Lower leg skin (tissue), 4 donors: ENCODE measurements at regions not wholly inside any gene's neighbourhood (a gene's known extent, or its start where the extent isn't known, plus 50 kb on each side); places are given as distances from the start of the nearest gene placed in this dataset.

Experiments
- DNase-seq, 2 donors: peaks; one replicate each; pipeline ENCODE4 v3.0.0-alpha.2; 2019; ENCODE audit warnings: low spot score in 2 of 2
- H3K4me3 ChIP-seq: fragments of 200-600 bp; sonication (generic); 2 replicates; pipeline ENCODE4 v1.5.1; 2017; ENCODE audit warnings: mild to moderate bottlenecking, low read depth; ENCODE audit not compliant: poor library complexity, severe bottlenecking
- POLR2A ChIP-seq, 2 donors: fragments of 450-650 bp; IDR thresholded peaks; one replicate each; pipeline ENCODE4 v1.6.1; 2016 to 2017; ENCODE audit warnings: antibody characterized with exemption in 2 of 2, mild to moderate bottlenecking in 1 of 2, moderate library complexity in 1 of 2
- WGBS, 2 donors: methylation state at CpG; one replicate each; pipeline ENCODE4 v1.1.5; 2018; 5-methylcytosine and 5-hydroxymethylcytosine counted together
- intact Hi-C: fragments of 100-400 bp; cut with DNase I; formaldehyde crosslinking; loops from one replicate; pipeline ENCODE4 v1.15.0; 2023; ENCODE audit warnings: low total_unique reads
- TF ChIP-seq, protein P1 (sequence below), 3 donors: fragments of 450-650 bp; IDR thresholded peaks; one replicate each; pipeline ENCODE4 v1.5.1; 2016; ENCODE audit warnings: antibody characterized with exemption in 3 of 3, mild to moderate bottlenecking in 3 of 3, moderate library complexity in 2 of 3

GRCh38 chr5:133741818-133742355 is 129.5 kb upstream of the FSTL4 start:
- DNase-seq, result peak in 1 of 2 donors; percentile 42
- no peak overlapping the region for H3K4me3 ChIP-seq
- TF ChIP-seq POLR2A (IDR thresholded peaks at IDR 0.05), result no peak
- TF ChIP-seq, protein P1, sequence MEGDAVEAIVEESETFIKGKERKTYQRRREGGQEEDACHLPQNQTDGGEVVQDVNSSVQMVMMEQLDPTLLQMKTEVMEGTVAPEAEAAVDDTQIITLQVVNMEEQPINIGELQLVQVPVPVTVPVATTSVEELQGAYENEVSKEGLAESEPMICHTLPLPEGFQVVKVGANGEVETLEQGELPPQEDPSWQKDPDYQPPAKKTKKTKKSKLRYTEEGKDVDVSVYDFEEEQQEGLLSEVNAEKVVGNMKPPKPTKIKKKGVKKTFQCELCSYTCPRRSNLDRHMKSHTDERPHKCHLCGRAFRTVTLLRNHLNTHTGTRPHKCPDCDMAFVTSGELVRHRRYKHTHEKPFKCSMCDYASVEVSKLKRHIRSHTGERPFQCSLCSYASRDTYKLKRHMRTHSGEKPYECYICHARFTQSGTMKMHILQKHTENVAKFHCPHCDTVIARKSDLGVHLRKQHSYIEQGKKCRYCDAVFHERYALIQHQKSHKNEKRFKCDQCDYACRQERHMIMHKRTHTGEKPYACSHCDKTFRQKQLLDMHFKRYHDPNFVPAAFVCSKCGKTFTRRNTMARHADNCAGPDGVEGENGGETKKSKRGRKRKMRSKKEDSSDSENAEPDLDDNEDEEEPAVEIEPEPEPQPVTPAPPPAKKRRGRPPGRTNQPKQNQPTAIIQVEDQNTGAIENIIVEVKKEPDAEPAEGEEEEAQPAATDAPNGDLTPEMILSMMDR (IDR thresholded peaks at IDR 0.05), result no peak
- intact Hi-C loops, result no loop called here
- 83 to 87% methylated on average over 4 of the region's 4 CpGs for WGBS, 2 donors

DNA sequence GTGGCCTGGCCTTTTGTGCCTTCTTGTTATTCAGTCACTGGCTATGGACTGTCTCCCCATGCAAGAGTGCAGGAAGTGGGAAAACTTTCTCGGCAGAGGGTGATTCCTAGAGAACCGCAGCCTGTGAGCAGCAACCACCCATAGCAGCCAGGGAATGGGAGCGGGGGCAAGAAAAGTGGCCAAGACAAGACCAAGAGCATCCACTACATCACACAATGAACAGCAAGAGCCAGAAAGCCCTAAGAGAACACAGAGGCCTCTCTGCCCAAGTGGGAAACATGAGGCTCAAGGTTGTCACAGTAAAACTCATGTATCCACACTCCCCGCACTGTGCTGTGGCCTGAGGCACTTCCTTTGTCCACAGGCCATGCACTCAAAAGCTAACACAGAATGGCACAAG is 129.1 kb upstream of the FSTL4 start:
- DNase-seq, result peak in 1 of 2 donors; percentile 34
- 93 to 94% methylated on average over 4 of the region's 4 CpGs for WGBS, 2 donors
- no peak overlapping the region for H3K4me3 ChIP-seq
- intact Hi-C loops, result no loop called here
- TF ChIP-seq, protein P1 (IDR thresholded peaks at IDR 0.05), result no peak
- no peak for TF ChIP-seq POLR2A (IDR thresholded peaks at IDR 0.05)

DNA sequence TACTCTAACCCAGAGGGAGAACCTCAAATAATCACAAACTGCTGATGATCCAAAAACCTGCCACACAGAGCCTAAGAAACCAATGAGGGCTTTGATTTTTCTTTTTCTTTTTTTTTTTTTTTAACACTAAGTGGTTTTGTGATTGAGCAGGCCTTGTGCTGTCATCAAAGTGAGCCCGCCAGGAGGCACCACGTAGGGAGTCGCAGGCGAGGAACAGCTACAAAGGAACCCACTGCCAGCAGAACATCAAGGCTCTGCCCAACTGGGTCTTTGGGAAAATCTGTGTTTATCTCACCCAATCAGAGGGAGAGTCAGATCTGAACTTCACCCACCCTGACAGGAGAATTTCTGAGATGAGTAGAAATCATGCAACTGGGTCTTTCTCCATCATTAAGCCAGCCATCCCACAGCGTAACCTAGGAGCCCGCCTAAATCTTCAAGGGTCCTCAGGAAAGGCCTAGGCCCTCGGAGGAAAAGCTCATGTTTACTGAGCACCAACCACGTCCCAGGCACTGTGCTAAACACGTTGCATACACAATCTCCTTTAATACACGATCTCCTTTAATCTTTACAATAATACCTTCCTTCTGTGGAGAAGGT is 126.9 kb upstream of the FSTL4 start:
- intact Hi-C loops, result no loop called here
- 93 to 96% methylated on average over 10 of the region's 10 CpGs for WGBS, 2 donors

GRCh38 chr5:133738271-133738670 is 125.9 kb upstream of the FSTL4 start:
- WGBS, 2 donors, result 55 to 63% methylated on average over 4 of the region's 4 CpGs
- H3K4me3 ChIP-seq, result no peak overlapping the region
- peak in 1 of 2 donors; percentile 59 for DNase-seq
- intact Hi-C loops, result no loop called here
- TF ChIP-seq, protein P1 (IDR thresholded peaks at IDR 0.05), result no peak
- TF ChIP-seq POLR2A (IDR thresholded peaks at IDR 0.05), result no peak

More for the DNA sequence above, 126.9 kb upstream of the FSTL4 start:
- no peak overlapping the region for H3K4me3 ChIP-seq
- TF ChIP-seq, protein P1 (IDR thresholded peaks at IDR 0.05), result no peak
- no peak for TF ChIP-seq POLR2A (IDR thresholded peaks at IDR 0.05)
- peak in 1 of 2 donors; percentile 25 for DNase-seq

GRCh38 chr5:133736512-133736911 is 124.2 kb upstream of the FSTL4 start:
- intact Hi-C loops, result no loop called here
- no peak for TF ChIP-seq POLR2A (IDR thresholded peaks at IDR 0.05)
- TF ChIP-seq, protein P1 (IDR thresholded peaks at IDR 0.05), result no peak
- DNase-seq, result peak in 1 of 2 donors; percentile 40
- 76% methylated on average over 5 of the region's 5 CpGs for WGBS, 2 donors
- H3K4me3 ChIP-seq, result no peak overlapping the region

DNA sequence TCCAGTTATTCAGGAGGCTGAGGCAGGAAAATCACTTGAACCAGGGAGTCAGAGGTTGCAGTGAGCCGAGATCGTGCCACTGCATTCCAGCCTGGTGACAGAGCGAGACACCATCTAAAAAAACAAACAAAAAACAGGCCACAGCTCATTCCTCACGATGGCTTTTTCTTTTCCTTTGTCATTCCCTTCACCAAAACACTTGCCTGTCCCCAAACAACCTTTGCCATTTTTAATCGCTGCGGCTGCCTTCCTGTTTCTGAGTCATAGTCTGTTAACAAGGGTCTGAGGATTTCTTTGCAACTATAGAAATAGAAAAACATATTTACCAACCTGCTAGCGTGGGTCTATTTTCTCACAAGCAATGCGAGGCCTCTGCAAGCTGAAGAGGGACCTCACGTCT is 123.0 kb upstream of the FSTL4 start:
- intact Hi-C loops, result no loop called here
- 77 to 78% methylated on average over 9 of the region's 9 CpGs for WGBS, 2 donors
- no peak overlapping the region for H3K4me3 ChIP-seq
- peak in 1 of 2 donors; percentile 26 for DNase-seq
- TF ChIP-seq, protein P1 (IDR thresholded peaks at IDR 0.05), result no peak
